ENCODE measurements at regions not wholly inside any gene's neighbourhood (a gene's known extent, or its start where the extent isn't known, plus 50 kb on each side); places are given as distances from the start of the nearest gene placed in this dataset.

- Histone ChIP-seq H3K36me3 (ENCODE audit: control insufficient read depth in 2 of 2, insufficient read depth in 1 of 2, low read length in 2 of 2) (no peaks in the 10 kb centered on the region), H3K4me1 (ENCODE audit: control insufficient read depth, insufficient read depth, low read length) (no peaks in the 10 kb centered on the region), H3K9me3 (ENCODE audit: control insufficient read depth, insufficient read depth, low read depth, low read length) (no peaks in the 10 kb centered on the region), H3K27ac (ENCODE audit: extremely low read depth, low read depth, low read length) (no peak overlapping the region), H3K4me3 (ENCODE audit: low read depth, low read length) (no peak overlapping the region)
- CTCF ChIA-PET, result no interaction called here
- POLR2A ChIA-PET, result no interaction called here
- TF ChIP-seq MYNN (tag by site-specific recombination; IDR thresholded peaks at IDR 0.05; ENCODE audit: borderline replicate concordance) (no peak), ZNF501 (tag by site-specific recombination; IDR thresholded peaks at IDR 0.05) (no peak), ZNF302 (tag by site-specific recombination; IDR thresholded peaks at IDR 0.05; ENCODE audit: low read depth) (no peak), ZNF645 (tag by site-specific recombination; IDR thresholded peaks at IDR 0.05) (no peak), ZNF670 (tag by site-specific recombination; IDR thresholded peaks at IDR 0.05; ENCODE audit: low read depth) (no peak), ZNF777 (tag by site-specific recombination; IDR thresholded peaks at IDR 0.05; ENCODE audit: borderline replicate concordance) (no peak), ZNF138 (tag by site-specific recombination; IDR thresholded peaks at IDR 0.05; ENCODE audit: borderline replicate concordance) (no peak), IKZF3 (tag by site-specific recombination; IDR thresholded peaks at IDR 0.05) (no peak), ZNF830 (tag by site-specific recombination; IDR thresholded peaks at IDR 0.05; ENCODE audit: low read depth) (no peak), KLF16 (tag by site-specific recombination; IDR thresholded peaks at IDR 0.05) (no peak), ZFP37 (tag by site-specific recombination; IDR thresholded peaks at IDR 0.05) (no peak), ZNF23 (tag by site-specific recombination; IDR thresholded peaks at IDR 0.05; ENCODE audit: borderline replicate concordance) (no peak), ZNF169 (tag by site-specific recombination; IDR thresholded peaks at IDR 0.05) (no peak), ZNF114 (tag by site-specific recombination; IDR thresholded peaks at IDR 0.05) (no peak), KLF8 (tag by site-specific recombination; IDR thresholded peaks at IDR 0.05) (no peak), ZNF280D (tag by site-specific recombination; IDR thresholded peaks at IDR 0.05) (no peak)
- TF ChIP-seq, protein P1, sequence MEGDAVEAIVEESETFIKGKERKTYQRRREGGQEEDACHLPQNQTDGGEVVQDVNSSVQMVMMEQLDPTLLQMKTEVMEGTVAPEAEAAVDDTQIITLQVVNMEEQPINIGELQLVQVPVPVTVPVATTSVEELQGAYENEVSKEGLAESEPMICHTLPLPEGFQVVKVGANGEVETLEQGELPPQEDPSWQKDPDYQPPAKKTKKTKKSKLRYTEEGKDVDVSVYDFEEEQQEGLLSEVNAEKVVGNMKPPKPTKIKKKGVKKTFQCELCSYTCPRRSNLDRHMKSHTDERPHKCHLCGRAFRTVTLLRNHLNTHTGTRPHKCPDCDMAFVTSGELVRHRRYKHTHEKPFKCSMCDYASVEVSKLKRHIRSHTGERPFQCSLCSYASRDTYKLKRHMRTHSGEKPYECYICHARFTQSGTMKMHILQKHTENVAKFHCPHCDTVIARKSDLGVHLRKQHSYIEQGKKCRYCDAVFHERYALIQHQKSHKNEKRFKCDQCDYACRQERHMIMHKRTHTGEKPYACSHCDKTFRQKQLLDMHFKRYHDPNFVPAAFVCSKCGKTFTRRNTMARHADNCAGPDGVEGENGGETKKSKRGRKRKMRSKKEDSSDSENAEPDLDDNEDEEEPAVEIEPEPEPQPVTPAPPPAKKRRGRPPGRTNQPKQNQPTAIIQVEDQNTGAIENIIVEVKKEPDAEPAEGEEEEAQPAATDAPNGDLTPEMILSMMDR (tag by site-specific recombination; IDR thresholded peaks at IDR 0.05), result no peak
- TF ChIP-seq, protein P2, sequence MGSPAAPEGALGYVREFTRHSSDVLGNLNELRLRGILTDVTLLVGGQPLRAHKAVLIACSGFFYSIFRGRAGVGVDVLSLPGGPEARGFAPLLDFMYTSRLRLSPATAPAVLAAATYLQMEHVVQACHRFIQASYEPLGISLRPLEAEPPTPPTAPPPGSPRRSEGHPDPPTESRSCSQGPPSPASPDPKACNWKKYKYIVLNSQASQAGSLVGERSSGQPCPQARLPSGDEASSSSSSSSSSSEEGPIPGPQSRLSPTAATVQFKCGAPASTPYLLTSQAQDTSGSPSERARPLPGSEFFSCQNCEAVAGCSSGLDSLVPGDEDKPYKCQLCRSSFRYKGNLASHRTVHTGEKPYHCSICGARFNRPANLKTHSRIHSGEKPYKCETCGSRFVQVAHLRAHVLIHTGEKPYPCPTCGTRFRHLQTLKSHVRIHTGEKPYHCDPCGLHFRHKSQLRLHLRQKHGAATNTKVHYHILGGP (tag by site-specific recombination; IDR thresholded peaks at IDR 0.05), result no peak
These were observed 99.6 kb upstream of the NBEA start for GRCh38 chr13:34842466-34842865.

DNA sequence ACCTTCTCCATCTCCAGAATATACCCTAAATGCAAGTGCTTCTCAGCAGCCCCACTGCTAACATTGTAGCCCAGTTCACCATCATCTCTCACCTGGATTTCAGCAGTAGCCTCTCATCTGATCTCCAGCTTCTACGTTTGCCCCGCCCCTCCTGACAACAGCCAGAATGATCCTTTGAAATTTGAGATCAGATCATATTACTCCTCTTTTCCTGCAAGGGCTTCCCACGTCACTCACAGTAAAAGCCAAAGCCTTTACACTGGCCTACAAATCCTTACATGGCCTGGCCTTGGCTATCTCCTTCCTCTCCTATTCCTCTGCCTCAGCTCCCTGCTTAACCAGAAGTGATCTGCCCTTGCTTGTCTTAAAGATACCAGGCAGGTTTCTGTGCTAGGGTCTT, 94.3 kb upstream of the NBEA start:
- TF ChIP-seq YY1 (tag by site-specific recombination; IDR thresholded peaks at IDR 0.05) (no peak), ZNF23 (tag by site-specific recombination; IDR thresholded peaks at IDR 0.05; ENCODE audit: borderline replicate concordance) (no peak), ZBTB44 (tag by site-specific recombination; IDR thresholded peaks at IDR 0.05) (no peak), ZNF175 (tag by site-specific recombination; IDR thresholded peaks at IDR 0.05) (no peak), ZNF76 (tag by site-specific recombination; IDR thresholded peaks at IDR 0.05; ENCODE audit: borderline replicate concordance, low read depth) (no peak), ZNF184 (tag by site-specific recombination; IDR thresholded peaks at IDR 0.05) (no peak), ZNF837 (tag by site-specific recombination; IDR thresholded peaks at IDR 0.05) (no peak), KLF10 (tag by site-specific recombination; IDR thresholded peaks at IDR 0.05) (no peak), ZNF146 (tag by site-specific recombination; IDR thresholded peaks at IDR 0.05) (no peak), ZNF10 (tag by site-specific recombination; IDR thresholded peaks at IDR 0.05) (no peak)
- TF ChIP-seq, protein P3, sequence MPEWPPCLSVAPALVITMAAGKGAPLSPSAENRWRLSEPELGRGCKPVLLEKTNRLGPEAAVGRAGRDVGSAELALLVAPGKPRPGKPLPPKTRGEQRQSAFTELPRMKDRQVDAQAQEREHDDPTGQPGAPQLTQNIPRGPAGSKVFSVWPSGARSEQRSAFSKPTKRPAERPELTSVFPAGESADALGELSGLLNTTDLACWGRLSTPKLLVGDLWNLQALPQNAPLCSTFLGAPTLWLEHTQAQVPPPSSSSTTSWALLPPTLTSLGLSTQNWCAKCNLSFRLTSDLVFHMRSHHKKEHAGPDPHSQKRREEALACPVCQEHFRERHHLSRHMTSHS (tag by site-specific recombination; IDR thresholded peaks at IDR 0.05), result no peak
- ChIA-PET POLR2A (no interaction called here), CTCF (interaction anchor here (1.2 kb wide), 1 partner anchor 14 kb away, joined by 3 read pairs; no protein-coding TSS in a partner anchor)
- Histone ChIP-seq H3K27ac (ENCODE audit: extremely low read depth, low read depth, low read length) (no peak overlapping the region), H3K36me3 (ENCODE audit: control insufficient read depth in 2 of 2, insufficient read depth in 1 of 2, low read length in 2 of 2) (no peaks in the 10 kb centered on the region), H3K4me1 (ENCODE audit: control insufficient read depth, insufficient read depth, low read length) (no peaks in the 10 kb centered on the region), H3K4me3 (ENCODE audit: low read depth, low read length) (no peak overlapping the region), H3K9me3 (ENCODE audit: control insufficient read depth, insufficient read depth, low read depth, low read length) (no peaks in the 10 kb centered on the region)
